GM12891 (cell line): ENCODE measurements at regions not wholly inside any gene's neighbourhood (a gene's known extent, or its start where the extent isn't known, plus 50 kb on each side); places are given as distances from the start of the nearest gene placed in this dataset.

ENCODE experiments used
- POU2F2 ChIP-seq: IDR thresholded peaks from 2 replicates; pipeline ENCODE4 v1.6.1; 2011; ENCODE audit warnings: low read depth, mild to moderate bottlenecking, control low read depth, low read length, moderate library complexity
- TAF1 ChIP-seq: IDR thresholded peaks from 2 replicates; pipeline ENCODE4 v1.6.1; 2011; ENCODE audit warnings: low read depth, low read length, control low read depth

DNA sequence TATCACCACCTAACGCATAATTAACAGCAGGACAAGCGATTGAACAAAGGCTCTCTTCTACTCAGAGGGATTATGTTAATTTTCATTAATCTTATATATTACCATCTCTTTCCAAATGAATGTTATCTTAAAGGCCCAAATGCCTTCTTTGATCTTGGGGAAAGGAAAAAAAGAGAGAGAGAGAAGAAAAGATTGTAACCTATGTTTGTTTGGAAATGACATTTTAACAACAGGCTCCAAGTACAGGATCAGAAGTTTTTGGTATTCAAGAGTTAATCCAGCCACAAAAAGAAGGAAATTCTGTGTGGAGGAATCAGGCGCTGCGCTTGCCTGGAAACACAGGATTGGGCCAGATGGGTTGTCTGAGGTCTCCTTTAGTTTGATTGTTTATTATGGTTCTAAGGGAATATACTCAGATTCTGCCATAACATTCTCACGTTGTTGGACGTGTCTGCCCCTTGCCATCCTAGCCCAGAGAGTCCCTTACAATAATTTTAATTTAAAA, 100.7 kb upstream of the STX18 start:
- TF ChIP-seq POU2F2 (no peak), TAF1 (no peak)
